Endothelial cell of umbilical vein (primary cell): ENCODE measurements at regions not wholly inside any gene's neighbourhood (a gene's known extent, or its start where the extent isn't known, plus 50 kb on each side); places are given as distances from the start of the nearest gene placed in this dataset.

Experiments
- CTCF ChIP-seq, 2 donors: IDR thresholded peaks; 1 replicate in 1 of 2; 2 replicates in 1 of 2; pipeline ENCODE4 v1.5.1; 2011; ENCODE audit warnings: low read length in 2 of 2, mild to moderate bottlenecking in 2 of 2, moderate library complexity in 2 of 2, control low read depth in 1 of 2, inconsistent platforms in 1 of 2, low read depth in 1 of 2; ENCODE audit not compliant: insufficient read depth in 1 of 2; ENCODE audit errors: extremely low read depth in 1 of 2
- EZH2 ChIP-seq: IDR thresholded peaks from 2 replicates; pipeline ENCODE4 v1.6.1; 2012; ENCODE audit warnings: borderline replicate concordance, low read depth, mild to moderate bottlenecking, moderate library complexity, low read length, inconsistent platforms; ENCODE audit not compliant: severe bottlenecking
- FOS ChIP-seq: IDR thresholded peaks from 2 replicates; pipeline ENCODE4 v1.6.1; 2011; ENCODE audit warnings: mild to moderate bottlenecking, low read length, moderate library complexity, borderline replicate concordance; ENCODE audit not compliant: insufficient read depth
- JUN ChIP-seq: IDR thresholded peaks from 2 replicates; pipeline ENCODE4 v1.6.1; 2011; ENCODE audit warnings: borderline replicate concordance, low read depth; ENCODE audit not compliant: insufficient read length, insufficient read depth
- POLR2A ChIP-seq: IDR thresholded peaks from 2 replicates; pipeline ENCODE4 v1.6.1; 2012; ENCODE audit warnings: low read depth, mild to moderate bottlenecking, control low read depth, low read length
- POLR2AphosphoS5 ChIP-seq: IDR thresholded peaks from 2 replicates; pipeline ENCODE4 v1.6.1; 2012; ENCODE audit warnings: low read depth, mild to moderate bottlenecking, control low read depth, low read length, moderate library complexity; ENCODE audit not compliant: insufficient read depth

GRCh38 chr7:67447297-67447696, 450.7 kb downstream of the TYW1 start:
- TF ChIP-seq FOS (no peak), POLR2AphosphoS5 (no peak), EZH2 (no peak), CTCF (IDR thresholded peaks at IDR 0.05; ENCODE audit: extremely low read depth in 1 of 2, insufficient read depth in 1 of 2, low read depth in 1 of 2, low read length in 2 of 2) (no peak), POLR2A (no peak), JUN (no peak)
